HG02642 (cell line): ENCODE measurements at regions not wholly inside any gene's neighbourhood (a gene's known extent, or its start where the extent isn't known, plus 50 kb on each side); places are given as distances from the start of the nearest gene placed in this dataset.
"Not testable (repeated sequence)": the region's sequence is repeated elsewhere in the genome, so short reads cannot be mapped to it uniquely, and the experiment has no call there.

Experiments
- ATAC-seq: cut with Tn5 transposase; IDR thresholded peaks from one replicate; pipeline ENCODE4 v1.9.1; 2021; ENCODE audit warnings: mild to moderate bottlenecking; ENCODE audit not compliant: unreplicated experiment, poor library complexity

DNA sequence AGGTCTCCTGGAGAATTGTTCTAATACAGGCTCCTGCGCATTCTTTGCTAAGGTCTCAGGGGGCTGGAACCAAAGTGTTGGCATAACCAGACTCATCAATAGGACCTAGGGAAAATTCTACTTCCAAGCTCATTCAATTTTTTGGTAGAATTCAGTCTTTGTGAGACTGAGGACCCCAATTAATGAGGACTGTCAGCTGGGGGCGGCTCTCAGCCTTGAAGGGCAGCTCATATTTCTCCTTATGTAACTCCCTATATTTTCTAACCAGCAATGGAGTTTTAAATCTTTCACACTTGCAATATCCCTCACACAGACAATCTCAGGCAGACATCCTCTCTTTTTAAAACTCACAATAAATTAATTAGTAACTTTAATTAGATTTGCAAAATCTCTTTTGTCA is 476.4 kb upstream of the LRFN5 start:
- ATAC-seq: no peak

DNA sequence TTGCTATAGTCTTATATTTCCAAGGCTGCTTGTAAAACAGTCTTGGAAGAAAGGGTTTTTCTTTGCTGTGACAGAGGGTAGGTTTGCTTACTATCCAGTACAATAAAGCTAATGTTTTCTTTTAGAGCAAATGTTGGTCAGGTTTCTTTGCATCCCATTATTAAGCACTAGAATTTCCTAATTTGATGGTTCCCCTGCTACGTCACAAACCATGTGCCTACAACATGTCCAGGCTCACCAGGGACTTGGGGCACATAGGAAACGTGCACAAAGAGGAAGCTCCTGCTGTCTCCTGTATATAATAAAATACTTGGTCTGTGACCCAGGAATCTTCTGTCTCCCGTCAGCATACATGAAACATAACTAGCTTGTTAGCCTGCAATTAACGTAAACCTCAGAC is 486.3 kb upstream of the LRFN5 start:
- ATAC-seq: no peak

DNA sequence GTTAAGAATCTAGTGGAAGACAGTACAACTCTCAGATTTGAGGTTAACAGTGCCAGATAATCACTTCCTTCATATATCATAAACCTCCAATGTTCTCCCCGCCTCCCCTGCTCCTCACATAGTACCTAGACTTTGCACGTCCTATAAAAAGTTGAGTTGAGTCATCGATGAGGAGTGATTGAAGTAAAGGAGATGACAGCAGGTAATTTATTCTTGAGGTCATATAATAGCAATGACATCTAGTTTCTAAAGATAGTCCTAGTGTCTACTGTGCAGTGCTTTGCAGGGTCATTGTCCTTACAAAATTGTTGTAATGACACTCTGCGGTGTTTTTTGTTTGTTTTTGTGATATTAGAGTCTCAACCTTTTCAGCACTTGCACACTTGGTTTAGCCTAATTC is 510.5 kb upstream of the LRFN5 start:
- ATAC-seq: no peak

DNA sequence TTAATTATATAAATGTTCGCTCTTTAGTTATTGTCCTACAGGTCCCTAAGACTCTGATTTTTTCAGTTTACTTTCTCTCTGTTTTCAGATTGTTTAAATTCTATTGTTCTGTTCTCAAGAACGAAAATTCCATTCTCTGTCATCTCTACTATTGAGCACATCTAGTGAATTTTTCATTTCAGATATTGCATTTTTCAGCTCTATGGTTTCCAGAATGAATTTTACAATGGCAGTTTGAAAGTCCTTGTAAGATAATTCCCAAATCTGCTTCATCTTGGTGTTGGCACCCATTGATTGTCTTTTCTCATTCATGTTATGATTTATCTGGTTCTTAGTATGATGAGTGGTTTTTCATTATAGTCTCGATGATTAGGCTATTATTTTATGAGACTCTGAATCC is 519.6 kb upstream of the LRFN5 start:
- no peak for ATAC-seq

DNA sequence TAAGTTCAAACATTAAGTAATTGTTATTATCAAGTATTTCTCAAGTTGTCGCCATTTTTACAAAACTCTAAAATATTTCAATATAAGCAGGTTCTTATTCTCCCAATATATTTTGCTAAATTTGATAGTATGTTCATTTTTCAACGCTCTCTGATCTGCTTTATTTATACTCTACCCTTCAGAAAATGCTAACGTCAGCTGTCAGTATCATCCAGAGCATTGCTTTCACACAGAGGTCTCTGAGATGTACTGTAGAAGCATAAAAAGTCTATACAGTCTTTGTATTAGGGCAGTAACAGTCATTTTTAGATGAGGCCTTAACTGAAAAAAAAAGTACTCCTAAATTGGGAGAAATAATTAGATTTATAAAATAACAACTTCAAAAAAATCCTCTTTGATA is 533.1 kb upstream of the LRFN5 start:
- ATAC-seq: no peak

DNA sequence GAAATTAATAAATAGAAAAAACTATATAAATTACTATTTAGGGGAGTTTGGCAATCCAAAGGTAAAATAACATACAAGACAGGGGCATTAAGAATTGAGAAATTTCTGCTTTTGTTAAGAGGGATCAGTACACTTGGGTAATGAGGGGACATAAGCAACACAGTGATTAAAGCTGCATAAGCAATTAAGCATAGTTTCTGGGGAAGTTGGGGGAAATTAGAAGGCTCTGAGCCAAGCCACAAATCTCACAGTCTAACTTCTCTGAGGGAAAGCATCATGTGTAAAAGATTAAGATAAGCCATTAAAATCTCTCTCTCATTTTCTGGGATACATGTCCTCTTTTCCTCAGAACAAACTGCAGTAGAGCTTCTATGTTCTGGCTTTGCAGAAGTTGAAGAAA is 533.9 kb upstream of the LRFN5 start:
- ATAC-seq: no peak

DNA sequence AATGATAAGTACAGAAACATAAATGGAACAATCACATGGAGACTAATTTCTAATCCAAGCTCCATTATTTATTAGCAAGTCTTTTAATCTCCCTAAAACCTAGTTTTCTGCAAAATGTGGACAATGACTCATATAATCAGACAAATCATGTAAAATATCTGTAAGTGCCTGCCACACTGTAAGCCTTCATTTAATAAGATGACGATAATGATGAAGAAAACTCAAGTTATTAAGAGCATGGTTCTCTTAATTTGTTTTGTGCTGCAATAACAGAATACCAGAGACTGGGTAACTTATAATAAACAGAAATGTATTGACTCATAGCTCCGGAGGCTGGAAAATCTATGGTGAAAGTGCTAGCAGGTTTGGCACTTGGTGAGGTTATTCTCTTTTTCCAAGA is 535.3 kb upstream of the LRFN5 start:
- ATAC-seq: no peak

DNA sequence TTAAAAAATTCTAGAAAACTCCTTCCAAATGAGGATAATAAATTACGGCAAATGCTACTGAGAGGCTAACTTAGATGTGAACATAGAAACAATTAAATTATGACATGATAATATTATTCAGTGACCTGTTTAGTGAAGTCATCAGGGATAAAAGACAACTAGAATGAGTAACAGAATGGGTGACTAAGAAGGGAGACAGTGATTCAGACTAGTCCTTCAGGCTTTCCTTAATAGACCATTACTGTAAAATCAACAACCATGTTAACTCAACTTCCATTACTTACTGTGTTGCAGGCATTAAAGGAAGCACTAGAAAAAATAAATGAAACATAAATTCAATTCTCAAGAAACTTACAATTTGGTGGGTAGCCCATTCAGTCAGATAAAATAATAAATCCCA is 543.9 kb upstream of the LRFN5 start:
- ATAC-seq: no peak

DNA sequence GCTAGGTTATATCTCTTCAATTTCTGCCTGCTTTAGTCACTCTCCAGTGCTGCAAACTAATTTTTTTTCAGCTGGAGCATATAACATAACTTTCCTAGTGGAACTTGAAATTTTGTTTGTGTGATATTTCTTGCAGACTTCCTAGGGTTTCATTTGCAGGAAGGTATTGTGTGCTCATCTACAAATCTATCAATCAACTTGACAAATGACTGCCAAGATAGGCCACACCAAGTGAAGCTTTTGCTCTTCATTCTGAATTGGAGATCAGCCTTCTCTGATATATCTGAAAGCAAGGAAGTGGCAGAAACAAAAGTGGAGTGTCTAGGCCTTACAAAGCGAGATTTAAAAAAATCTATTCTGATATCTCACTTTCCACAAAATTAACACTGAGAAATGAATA is 551.1 kb upstream of the LRFN5 start:
- ATAC-seq: no peak

DNA sequence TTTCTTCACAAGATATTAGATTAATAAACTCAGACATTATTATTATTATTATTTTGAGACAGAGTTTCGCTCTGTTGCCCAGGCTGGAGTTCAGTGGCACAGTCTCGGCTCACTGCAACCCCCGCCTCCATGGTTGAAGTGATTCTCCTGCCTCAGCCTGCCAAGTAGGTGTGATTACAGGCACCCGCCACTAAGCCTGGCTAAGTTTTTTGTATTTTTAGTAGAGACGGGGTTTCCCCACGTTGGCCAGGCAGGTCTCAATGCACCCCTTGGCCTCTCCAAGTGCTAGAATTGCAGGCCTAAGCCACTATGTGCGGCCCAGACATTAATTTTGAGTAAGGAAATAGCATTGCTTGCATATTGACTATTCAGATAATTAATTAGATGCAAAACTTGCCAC is 554.9 kb upstream of the LRFN5 start:
- no peak for ATAC-seq

DNA sequence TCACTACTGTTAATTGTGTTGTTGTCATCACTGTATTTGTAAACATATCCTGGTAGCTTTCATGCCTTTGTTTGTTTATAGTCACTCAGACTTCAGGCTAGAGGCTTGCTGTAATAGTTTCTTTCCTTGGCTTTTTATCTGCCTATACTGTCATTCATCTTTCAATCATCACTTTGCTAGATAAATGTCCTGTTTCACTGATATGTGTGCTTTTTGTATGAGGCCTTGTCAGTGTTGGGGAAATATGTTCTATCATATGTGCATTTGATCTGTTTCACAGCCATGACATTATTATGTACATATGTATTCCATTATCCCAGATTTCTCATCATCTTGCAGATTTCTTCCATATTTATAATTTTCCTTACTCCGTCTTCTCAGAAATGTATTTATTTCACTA is 558.9 kb upstream of the LRFN5 start:
- no peak for ATAC-seq

DNA sequence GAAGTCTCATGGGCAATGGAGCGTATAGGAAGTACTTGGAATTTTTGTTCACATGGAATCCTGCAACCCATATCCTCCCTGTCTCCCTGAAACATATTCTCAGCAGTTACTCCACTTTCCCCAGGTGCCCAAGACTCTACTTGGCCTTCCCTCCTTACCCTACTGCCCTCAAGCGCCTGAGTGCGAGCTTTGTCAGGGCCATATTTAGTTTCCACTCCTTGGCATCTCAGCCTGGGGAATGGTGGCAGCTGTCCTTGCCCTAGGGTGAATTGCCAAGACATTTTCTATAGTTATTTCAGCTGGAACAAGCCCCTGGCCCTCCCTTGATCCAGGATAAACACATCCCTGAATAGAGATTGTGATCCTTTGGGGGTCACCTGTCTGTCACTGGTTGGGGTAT is 569.3 kb upstream of the LRFN5 start:
- ATAC-seq: no peak

DNA sequence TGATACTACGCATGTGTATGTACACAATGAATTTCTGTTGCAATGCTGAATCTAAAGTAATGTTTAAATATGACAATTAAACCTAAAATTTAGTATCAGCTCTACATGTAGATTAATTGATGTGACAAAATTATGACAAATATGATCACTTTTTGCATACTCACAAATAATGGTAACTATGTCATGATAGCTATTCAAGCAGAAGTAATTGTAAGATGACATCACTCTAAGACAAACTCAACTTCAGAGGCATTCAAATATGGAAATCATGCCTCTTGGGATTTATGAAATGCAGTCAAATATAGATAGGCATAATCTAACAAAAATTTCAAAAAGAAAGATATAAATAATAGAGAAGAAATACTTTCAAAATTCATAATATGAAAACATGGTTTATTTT is 571.7 kb upstream of the LRFN5 start:
- no peak for ATAC-seq

DNA sequence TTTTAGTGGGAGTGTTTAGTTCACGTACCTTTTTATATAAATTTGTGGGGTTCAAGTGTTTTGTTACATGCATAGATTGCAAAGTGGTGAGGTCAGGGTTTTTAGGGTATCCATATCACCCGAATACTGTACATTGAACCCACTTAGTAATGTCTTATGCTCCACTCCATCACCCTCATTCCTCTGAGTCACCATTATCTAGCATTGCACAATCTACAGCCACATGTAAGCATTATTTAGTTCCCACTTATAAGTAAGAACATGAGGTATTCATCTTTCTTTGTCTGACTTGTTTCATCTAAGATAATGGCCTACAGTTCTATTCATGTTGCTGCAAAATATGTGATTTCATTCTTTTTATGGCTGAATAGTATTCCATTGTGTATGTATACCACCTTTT is 583.7 kb upstream of the LRFN5 start:
- no peak for ATAC-seq

DNA sequence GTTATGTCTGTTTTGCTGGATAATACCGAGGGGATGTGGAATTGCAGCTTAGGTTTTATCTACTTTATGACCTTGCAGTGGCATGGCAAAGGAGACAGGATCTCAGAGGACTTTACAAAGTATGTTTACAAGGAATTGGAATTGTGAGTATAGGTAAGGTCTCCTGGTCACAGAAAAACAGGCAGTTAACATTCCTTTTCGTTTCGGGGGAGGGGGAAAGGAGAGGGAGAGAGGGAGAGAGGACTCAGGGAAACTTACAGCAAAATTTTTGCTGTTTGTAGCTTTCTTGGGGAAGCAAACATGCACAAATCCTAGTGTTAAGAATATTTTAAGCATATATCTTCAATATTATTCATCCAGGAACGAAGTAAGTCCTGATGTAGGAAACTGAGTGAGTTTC is 590.5 kb upstream of the LRFN5 start:
- no peak for ATAC-seq

DNA sequence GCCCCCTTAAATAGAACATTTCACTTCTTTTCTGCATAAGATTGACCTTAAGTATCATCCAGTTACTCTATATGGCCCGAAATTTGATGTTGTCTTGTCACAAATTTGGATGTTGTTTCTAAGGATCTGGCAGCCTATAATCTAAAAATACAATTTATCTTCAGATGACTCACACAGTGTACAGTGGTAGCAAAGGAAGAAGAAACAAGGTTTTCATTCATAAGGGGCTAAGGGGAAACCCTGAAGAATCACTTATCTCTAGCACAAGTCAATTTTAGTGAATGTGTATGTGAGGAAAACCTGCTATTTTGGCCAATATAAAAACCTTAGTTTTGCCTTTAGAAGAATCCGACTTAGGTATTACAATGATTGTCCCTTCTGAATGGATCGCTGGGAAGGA is 606.3 kb upstream of the LRFN5 start:
- ATAC-seq: no peak

DNA sequence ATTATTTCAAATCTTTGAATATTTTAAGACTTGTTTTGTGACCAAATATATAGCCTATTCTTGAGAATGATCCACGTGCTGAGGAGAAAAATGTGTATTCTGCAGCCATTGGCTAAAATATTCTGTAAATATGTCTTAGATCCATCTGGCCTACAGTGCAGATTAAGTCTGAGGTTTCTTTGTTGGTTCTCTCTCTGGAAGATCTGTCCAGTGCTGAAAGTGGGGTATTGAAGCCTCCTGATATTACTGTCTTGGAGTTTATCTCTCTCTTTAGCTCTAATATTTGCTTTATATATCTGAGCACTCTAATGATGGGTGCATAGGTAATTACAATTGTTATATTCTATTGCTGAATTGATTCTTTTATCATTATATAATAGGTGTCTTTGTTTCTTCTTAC is 617.4 kb upstream of the LRFN5 start:
- no peak for ATAC-seq

DNA sequence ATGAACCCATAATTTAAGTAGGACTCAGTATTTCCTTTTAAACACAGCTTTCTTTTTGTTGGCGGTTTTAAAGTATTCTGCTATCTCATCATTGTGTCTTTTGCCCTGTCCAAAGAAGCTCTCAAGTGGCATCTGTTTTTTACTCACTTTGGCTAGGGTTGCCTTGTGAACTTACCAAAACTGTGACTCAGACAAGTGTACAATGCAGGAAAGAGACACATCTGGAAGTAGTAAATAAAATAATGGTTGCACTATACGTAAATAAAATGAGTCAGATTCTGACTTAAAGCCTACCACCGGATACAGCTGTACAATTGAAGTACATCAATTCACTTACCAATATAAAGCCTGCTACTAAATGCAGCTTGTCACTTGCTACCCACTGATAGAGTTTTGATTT is 619.2 kb upstream of the LRFN5 start:
- ATAC-seq: no peak

DNA sequence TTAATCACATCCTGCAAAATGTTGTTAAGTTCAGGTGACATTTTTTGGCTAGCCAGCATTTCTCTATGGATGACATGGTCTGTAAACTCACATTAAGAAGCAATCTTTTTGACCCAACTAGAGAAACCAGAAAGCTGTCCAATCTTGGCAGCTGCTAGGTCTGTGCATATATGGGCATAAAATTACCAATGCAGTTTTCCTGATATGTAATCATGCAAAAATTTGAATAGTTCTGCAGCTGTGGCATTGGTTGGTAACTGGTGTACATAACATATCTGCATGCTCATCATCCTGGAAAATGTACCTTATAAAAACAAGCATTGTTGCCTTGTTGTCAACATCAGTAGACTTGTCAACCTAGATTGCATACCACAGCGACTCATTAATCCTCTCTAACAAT is 620.0 kb upstream of the LRFN5 start:
- ATAC-seq: no peak

DNA sequence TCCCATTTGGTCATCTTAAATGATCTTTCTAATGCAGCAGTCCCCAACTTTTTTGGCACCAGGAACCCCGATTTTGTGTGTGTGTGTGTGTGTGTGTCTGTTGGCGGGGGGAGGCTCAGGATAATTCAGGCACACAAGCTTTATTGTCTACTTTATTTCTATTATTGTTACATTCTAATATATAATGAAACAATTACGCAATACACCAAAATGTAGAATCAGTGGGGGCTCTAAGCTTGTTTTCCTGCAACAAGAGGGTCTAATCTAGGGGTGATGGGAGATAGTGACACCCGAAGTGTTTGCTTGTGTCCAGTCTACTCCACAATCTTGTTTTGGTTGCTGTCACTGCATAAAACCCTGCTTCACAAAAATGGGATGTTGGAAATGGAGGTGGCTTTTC is 621.1 kb upstream of the LRFN5 start:
- ATAC-seq: no peak

DNA sequence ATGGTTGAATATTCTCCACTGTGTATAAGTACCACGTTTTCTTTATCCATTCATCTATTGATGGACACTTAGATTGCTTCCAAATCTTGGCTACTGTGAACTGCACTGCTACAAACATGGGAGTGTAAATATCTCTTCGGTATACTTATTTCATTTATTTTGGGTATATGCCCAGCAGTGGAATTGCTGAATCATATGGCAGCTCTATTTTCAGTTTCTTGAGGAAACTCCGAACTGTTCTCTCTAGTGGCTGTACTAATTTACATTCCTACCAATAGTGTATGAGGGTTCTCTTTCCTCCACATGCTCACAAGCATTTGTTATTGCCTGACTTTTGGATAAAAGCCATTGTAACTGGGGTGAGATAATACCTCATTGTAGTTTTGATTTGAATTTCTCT is 623.1 kb upstream of the LRFN5 start:
- no peak for ATAC-seq

DNA sequence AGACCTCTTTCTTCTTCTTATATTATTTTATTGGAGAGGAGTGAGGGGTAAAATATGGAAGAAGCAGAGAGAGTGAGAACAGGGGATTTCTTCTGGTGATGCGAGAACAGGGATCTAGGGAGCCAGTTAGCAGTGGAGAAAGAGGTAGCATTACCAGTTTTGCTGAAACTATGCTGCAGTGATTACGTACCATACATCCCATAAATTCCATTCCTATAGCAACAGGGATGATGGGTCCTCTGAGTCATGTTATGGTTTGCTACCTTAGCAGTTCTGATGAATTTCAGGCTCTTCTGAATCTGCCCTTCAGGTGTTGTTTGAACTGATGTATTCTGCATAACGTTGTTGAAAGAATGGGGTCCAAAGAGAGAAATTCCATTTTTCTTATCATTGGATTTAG is 625.4 kb upstream of the LRFN5 start:
- ATAC-seq: no peak

DNA sequence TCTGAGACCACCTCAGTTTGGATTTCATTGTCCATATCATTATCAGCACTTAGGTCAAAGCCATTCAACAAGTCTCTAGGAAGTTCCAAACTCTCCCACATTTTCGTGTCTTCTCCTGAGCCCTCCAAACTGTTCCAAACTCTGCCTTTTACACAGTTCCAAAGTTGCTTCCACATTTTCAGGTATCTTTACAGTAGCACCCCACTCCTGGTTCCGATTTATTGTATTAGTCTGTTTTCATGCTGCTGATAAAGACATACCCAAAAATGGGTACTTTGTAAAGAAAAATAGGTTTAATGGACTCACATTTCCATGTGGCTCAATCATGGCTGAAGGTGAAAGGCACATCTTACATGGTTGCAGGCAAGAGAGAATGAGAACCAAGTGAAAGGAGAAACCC is 646.4 kb upstream of the LRFN5 start:
- ATAC-seq: not testable (repeated sequence)

DNA sequence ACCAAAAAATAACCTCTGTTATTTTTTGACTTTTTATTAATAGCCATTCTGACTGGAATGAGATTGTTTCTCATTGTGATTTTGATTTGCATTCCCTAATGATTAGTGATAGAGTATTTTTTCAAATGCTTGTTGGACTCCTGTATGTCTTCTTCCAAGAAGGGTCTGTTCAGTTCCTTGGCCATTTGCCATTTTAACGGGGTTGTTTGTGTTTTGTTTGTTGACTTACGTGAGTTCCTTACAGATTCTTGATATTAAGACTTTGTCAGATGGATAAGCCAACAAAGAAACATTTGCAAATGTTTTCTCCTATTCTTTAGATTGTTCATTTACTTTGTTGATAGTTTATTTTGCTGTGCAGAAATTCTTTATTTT is 651.6 kb upstream of the LRFN5 start:
- ATAC-seq: no peak
